ENCODE measurements at regions not wholly inside any gene's neighbourhood (a gene's known extent, or its start where the extent isn't known, plus 50 kb on each side); places are given as distances from the start of the nearest gene placed in this dataset.

GRCh38 chr4:147219145-147219544 lies 261.8 kb upstream of the EDNRA start:
- Mint-ChIP-seq H3K27me3 (ENCODE audit: low read depth) (no peaks in the 10 kb centered on the region), H3K27ac (no peak overlapping the region), H3K36me3 (ENCODE audit: low read depth) (no peaks in the 10 kb centered on the region), H3K9me3 (peaks cover 9% of the 10 kb centered on the region), H3K4me3 (no peak overlapping the region), H3K4me1 (no peaks in the 10 kb centered on the region)
- TF ChIP-seq CTCF (IDR thresholded peaks at IDR 0.05; ENCODE audit: unreplicated experiment in 3 of 3): no peak

- Mint-ChIP-seq H3K9me3 (no peaks in the 10 kb centered on the region), H3K27me3 (ENCODE audit: low read depth) (no peaks in the 10 kb centered on the region), H3K4me3 (no peak overlapping the region), H3K27ac (no peak overlapping the region), H3K36me3 (ENCODE audit: low read depth) (no peaks in the 10 kb centered on the region), H3K4me1 (no peaks in the 10 kb centered on the region)
- no peak for TF ChIP-seq CTCF (IDR thresholded peaks at IDR 0.05; ENCODE audit: unreplicated experiment in 3 of 3)
Measured at GRCh38 chr4:147220833-147221232, 260.1 kb upstream of the EDNRA start.

- Mint-ChIP-seq H3K27me3 (ENCODE audit: low read depth) (no peaks in the 10 kb centered on the region), H3K4me3 (no peak overlapping the region), H3K9me3 (no peaks in the 10 kb centered on the region), H3K27ac (no peak overlapping the region), H3K4me1 (no peaks in the 10 kb centered on the region), H3K36me3 (ENCODE audit: low read depth) (no peaks in the 10 kb centered on the region)
- no peak for TF ChIP-seq CTCF (IDR thresholded peaks at IDR 0.05; ENCODE audit: unreplicated experiment in 3 of 3)
Measured at GRCh38 chr4:147222906-147223305, 258.0 kb upstream of the EDNRA start.

GRCh38 chr4:147223576-147223975 lies 257.3 kb upstream of the EDNRA start:
- TF ChIP-seq CTCF (IDR thresholded peaks at IDR 0.05; ENCODE audit: unreplicated experiment in 3 of 3): no peak
- Mint-ChIP-seq H3K36me3 (ENCODE audit: low read depth) (no peaks in the 10 kb centered on the region), H3K27me3 (ENCODE audit: low read depth) (no peaks in the 10 kb centered on the region), H3K4me3 (no peak overlapping the region), H3K27ac (no peak overlapping the region), H3K9me3 (no peaks in the 10 kb centered on the region), H3K4me1 (no peaks in the 10 kb centered on the region)

GRCh38 chr4:147236806-147237205 lies 244.1 kb upstream of the EDNRA start:
- H3K27ac Mint-ChIP-seq: no peak overlapping the region

More at GRCh38 chr4:147236806-147237205, 244.1 kb upstream of the EDNRA start:
- Mint-ChIP-seq H3K36me3 (ENCODE audit: low read depth) (no peaks in the 10 kb centered on the region), H3K27me3 (ENCODE audit: low read depth) (no peaks in the 10 kb centered on the region), H3K4me1 (no peaks in the 10 kb centered on the region), H3K4me3 (no peak overlapping the region), H3K9me3 (no peaks in the 10 kb centered on the region)
- no peak for TF ChIP-seq CTCF (IDR thresholded peaks at IDR 0.05; ENCODE audit: unreplicated experiment in 3 of 3)

Data from nephron (organoid).